SK-MEL-5 (cell line): ENCODE measurements at regions not wholly inside any gene's neighbourhood (a gene's known extent, or its start where the extent isn't known, plus 50 kb on each side); places are given as distances from the start of the nearest gene placed in this dataset.
A peak's percentile ranks its signal among the peaks of the same experiment; 100 is the strongest.
"Not testable (repeated sequence)": the region's sequence is repeated elsewhere in the genome, so short reads cannot be mapped to it uniquely, and the experiment has no call there.

ENCODE experiments used
- DNase-seq: peaks from one replicate; pipeline ENCODE4 v3.0.0-alpha.2; 2016; ENCODE audit warnings: low read depth, low spot score
- in situ Hi-C: cut with HindIII; loops from 2 replicates; pipeline ENCODE4 v1.10.0; 2016; ENCODE audit warnings: low sequenced_read_pairs, high pct_unique_total_duplicates, low pct_unique_long_range_greater_than_20kb

DNA sequence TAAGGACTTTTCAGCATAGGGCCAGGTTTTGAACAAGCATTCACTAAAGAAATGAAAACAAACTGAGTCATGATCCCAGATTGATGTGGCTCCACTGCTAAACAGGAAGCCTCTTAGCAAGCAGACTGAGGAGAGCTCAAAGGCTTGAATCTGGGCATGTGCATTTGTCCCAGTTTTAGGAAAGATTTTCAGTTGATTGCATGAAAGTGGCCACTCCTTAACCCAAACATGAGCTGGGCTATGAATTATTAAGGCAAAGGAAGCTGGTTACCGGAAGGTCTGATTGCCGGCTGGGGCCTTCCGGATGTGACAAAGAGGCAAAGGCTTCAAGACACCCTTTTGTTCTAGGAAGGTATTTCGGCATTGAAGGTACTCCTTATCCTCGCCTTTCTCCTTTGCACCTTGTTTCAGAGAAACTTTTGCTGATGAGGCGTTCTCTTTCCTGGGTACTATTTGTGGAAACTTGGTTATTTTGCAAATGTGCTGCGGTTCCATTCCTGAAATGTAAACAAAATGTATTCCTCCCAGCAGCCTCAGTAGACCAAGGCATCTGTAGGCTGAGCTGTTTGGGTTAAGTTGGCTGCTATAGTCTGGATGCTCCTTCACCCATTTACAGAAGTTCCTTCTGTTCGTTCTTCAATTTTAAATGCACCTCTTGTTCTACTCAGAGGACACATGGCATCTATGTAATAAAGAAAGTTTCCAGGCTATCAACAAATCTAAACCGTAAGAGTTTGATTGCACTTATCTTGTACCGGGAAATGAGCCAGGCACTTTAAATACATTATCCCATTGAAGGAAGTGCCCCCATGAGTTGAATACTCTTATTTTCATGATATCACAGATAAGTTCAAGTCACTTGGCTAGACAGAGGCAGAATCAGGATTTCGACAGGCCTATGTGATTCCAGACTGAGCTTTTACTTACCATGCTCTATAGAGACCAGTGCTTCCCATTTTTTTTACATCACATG, 115.6 kb upstream of the METAP2 start:
- in situ Hi-C loops, result no loop called here
- no peak for DNase-seq

DNA sequence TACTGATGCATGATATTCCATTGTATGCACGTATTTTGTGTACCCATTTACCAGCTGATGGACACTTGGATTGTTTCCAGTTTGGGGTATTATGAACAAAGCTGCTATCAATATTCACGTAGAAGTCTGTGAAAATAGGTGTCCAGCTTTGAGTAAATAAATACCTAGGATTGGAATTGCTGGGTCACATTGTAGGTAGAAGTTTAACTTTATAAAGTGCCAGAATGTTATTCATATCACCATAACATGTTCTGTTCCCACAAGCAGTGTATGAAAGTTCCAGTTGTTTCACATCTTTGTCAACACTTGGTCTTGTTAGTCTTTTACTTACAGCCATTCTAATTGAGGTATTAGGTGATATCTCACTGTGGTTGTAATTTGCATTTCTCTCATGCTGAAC, 108.0 kb upstream of the METAP2 start:
- DNase-seq, result no peak

GRCh38 chr12:95368931-95369330, 105.0 kb upstream of the METAP2 start:
- DNase-seq, result no peak
- in situ Hi-C loops, result no loop called here

More for the DNA sequence above, 108.0 kb upstream of the METAP2 start:
- in situ Hi-C loops, result no loop called here

- DNase-seq, result no peak
- in situ Hi-C loops, result no loop called here
These were observed 102.4 kb upstream of the METAP2 start for GRCh38 chr12:95371571-95371970.

DNA sequence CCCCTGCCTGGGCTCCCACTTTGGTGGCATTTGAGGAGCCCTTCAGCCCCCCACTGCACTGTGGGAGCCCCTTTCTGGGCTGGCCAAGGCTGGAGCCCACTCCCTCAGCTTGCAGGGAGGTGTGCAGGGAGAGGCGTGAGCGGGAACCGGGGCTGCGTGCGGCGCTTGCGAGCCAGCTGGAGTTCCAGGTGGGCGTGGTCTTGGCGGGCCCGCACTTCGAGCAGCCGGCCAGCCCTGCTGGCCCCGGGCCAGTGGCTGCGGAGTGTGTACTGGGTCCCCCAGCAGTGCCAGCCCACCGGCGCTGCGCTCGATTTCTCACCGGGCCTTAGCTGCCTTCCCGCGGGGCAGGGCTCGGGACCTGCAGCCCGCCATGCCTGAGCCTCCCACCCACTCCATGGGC, 94.5 kb upstream of the METAP2 start:
- in situ Hi-C loops, DNase-seq: not testable (repeated sequence)

- in situ Hi-C loops, DNase-seq: not testable (repeated sequence)
These were observed 93.6 kb upstream of the METAP2 start for GRCh38 chr12:95380334-95380733.

- in situ Hi-C loops, result no loop called here
- DNase-seq, result no peak
These were observed 92.8 kb upstream of the METAP2 start for GRCh38 chr12:95380997-95381786.

GRCh38 chr12:95383920-95384319, 90.0 kb upstream of the METAP2 start:
- DNase-seq, result peak; percentile 47
- in situ Hi-C loops, result not testable (repeated sequence)

GRCh38 chr12:95384785-95385184, 89.2 kb upstream of the METAP2 start:
- in situ Hi-C loops, result no loop called here

DNA sequence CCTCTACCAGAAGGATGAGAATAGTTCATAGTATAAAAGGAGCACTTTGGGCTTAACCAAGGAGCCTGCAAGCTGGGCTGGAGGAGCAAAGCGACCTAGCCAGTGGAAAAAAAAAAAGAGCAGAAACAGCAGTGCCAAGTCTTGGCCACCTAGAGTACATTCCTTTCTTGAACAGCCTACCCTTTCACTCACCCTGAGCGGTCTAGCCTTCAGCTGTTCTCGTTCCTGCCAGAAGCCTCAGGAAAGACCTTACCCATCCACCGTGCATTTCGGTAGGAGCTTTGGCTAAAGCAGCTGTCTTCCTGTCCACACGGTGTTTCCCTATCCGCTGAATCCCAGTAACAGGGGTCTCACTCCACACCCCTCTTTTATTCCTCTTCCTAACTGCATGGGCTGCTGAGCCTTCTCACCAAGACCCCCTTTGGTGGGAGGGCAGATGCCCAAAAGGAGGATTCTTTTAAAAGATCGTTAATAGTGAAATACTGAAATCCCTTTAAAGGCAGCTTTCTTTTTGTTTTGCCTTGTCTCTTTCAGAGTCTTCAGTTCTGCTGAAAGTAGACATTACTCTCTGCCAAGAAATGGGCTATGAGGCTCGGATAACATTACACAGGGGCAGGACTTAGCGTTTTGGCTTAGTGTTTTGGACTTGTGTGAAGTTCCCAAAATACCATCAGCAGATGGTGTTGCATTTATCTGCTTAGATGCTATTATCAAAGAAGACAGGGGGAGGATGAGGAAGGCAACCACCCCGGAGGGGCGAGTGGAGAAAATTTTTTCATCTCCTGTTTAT, 88.5 kb upstream of the METAP2 start:
- in situ Hi-C loops, result no loop called here
- no peak for DNase-seq

More at GRCh38 chr12:95384785-95385184, 89.2 kb upstream of the METAP2 start:
- no peak for DNase-seq

GRCh38 chr12:95386051-95386450, 87.9 kb upstream of the METAP2 start:
- no peak for DNase-seq
- in situ Hi-C loops, result no loop called here

- in situ Hi-C loops, DNase-seq: not testable (repeated sequence)
These were observed 85.7 kb upstream of the METAP2 start for GRCh38 chr12:95388260-95388659.

DNA sequence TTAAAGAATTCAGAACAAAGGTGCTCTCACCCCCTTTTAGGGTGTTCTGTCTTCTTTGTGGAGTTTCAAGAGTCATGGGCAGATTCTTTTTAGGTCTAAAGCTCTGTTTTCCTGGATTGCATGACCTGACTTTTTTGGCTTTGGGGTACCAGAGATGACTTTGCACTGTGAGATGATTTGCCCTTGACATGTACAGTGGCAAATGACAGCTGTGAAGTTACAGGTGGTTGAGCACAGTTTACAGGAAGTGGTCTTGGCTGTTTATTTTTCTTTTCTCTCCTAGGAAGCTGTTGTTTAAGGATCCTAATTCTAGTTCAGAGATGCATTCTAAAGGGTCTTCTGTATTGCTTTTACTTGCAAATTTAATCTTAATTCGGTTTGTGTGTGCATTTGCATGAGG, 83.8 kb upstream of the METAP2 start:
- in situ Hi-C loops, result no loop called here
- no peak for DNase-seq

- DNase-seq, result no peak
- in situ Hi-C loops, result no loop called here
These were observed 83.0 kb upstream of the METAP2 start for GRCh38 chr12:95390932-95391331.

GRCh38 chr12:95393191-95393790, 80.7 kb upstream of the METAP2 start:
- in situ Hi-C loops, result no loop called here
- no peak for DNase-seq

DNA sequence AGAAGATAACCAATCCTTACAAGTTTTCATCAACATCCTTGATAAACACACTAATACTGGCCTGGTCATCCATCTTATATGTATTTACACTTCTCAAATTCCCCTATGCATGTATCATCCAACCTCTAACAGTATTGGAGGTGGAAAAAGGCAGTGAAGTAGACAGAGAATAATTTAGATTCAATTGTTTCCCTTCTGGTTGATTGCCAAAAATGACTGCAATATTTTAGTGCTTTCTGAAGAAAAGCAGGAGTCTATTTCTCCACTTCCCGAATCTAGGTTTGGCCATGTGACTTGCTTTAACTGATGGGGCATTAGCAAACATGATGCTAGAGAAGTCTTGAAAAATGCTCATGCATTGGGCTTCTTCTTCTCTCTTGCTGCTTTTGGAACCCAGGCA, 78.3 kb upstream of the METAP2 start:
- in situ Hi-C loops, result no loop called here
- DNase-seq, result no peak

DNA sequence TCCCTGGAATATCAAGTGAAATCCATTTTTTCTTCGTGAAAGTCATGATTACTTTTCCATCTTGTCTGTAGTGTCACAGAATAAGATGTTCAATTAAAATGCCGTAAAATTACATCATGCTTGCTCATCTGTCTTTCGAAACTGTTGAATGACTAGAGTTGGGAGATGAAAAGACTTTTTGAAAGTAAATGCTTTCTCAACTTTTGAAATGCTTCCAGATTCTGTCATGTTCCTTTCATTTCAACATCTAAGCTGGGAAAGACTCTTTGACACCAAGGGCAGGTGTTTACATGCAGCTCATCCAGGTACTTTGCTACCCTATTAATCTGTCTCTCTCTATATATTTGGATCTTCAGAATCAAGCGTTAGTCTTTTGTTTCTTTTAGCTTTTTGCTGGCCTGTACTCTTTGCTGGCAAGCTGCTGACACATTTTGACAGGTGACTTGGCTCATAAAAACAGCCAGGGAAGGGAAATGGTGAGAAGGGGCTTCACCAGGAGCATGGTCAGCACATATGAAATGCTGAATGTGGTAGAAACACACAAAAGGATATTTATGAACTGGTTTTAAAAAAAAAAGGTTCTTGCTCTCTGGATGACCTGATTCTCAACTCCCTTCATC, 77.0 kb upstream of the METAP2 start:
- no peak for DNase-seq
- in situ Hi-C loops, result no loop called here
